ENCODE measurements at regions not wholly inside any gene's neighbourhood (a gene's known extent, or its start where the extent isn't known, plus 50 kb on each side); places are given as distances from the start of the nearest gene placed in this dataset.

GRCh38 chr1:101357444-101357986 is 120.7 kb downstream of the S1PR1 start:
- no TSS peak for BruUV-seq (replicated peaks)
- Histone ChIP-seq H3K36me3 (ENCODE audit: insufficient read depth, low read length, poor library complexity, severe bottlenecking) (no peaks in the 10 kb centered on the region), H3K27ac (ENCODE audit: low read depth, low read length, poor library complexity, severe bottlenecking) (no peak overlapping the region), H3K9me3 (ENCODE audit: low read depth, low read length, poor library complexity, severe bottlenecking) (no peaks in the 10 kb centered on the region), H3K4me1 (ENCODE audit: insufficient read depth, low read length, poor library complexity, severe bottlenecking) (no peaks in the 10 kb centered on the region), H3K27me3 (replicated peaks; ENCODE audit: insufficient read depth, low read depth, low read length, poor library complexity) (no peaks in the 10 kb centered on the region), H3K4me3 (ENCODE audit: low read depth, low read length, poor library complexity, severe bottlenecking) (no peak overlapping the region)
- CTCF ChIA-PET, result interaction anchor here (0.6 to 2.1 kb wide), 6 partner anchors 9 to 707 kb away, joined by 3 to 48 read pairs (median 3); no protein-coding TSS in a partner anchor
- peak; percentile 83 for DNase-seq (ENCODE audit: low spot score)
- POLR2A ChIA-PET (ENCODE audit: low non-redundant PET), result no interaction called here
- intact Hi-C loops (cut with micrococcal nuclease; ENCODE audit: unreplicated experiment), result loop anchor here (1.0 to 5.0 kb wide), 2 partner anchors 48 to 435 kb away; no protein-coding TSS in a partner anchor
- TF ChIP-seq CTCF (conservative IDR thresholded peaks at IDR 0.05; ENCODE audit: low read depth, low read length), result peak; percentile 94
- no peak for TF ChIP-seq EZH2 (IDR thresholded peaks at IDR 0.05; ENCODE audit: borderline replicate concordance, low read depth, low read length, poor library complexity, severe bottlenecking)

GRCh38 chr1:101360506-101360905 is 123.7 kb downstream of the S1PR1 start:
- TF ChIP-seq CTCF (conservative IDR thresholded peaks at IDR 0.05; ENCODE audit: low read depth, low read length), result no peak
- TF ChIP-seq EZH2 (IDR thresholded peaks at IDR 0.05; ENCODE audit: borderline replicate concordance, low read depth, low read length, poor library complexity, severe bottlenecking), result no peak
- H3K27me3 ChIP-seq (replicated peaks; ENCODE audit: insufficient read depth, low read depth, low read length, poor library complexity), result no peaks in the 10 kb centered on the region
- no peak overlapping the region for H3K27ac ChIP-seq (ENCODE audit: low read depth, low read length, poor library complexity, severe bottlenecking)
- ChIA-PET POLR2A (ENCODE audit: low non-redundant PET) (no interaction called here), CTCF (no interaction called here)
- intact Hi-C loops (cut with micrococcal nuclease; ENCODE audit: unreplicated experiment), result no loop called here
- no peak overlapping the region for H3K4me3 ChIP-seq (ENCODE audit: low read depth, low read length, poor library complexity, severe bottlenecking)
- no peaks in the 10 kb centered on the region for H3K36me3 ChIP-seq (ENCODE audit: insufficient read depth, low read length, poor library complexity, severe bottlenecking)
- H3K4me1 ChIP-seq (ENCODE audit: insufficient read depth, low read length, poor library complexity, severe bottlenecking), result no peaks in the 10 kb centered on the region
- no TSS peak for BruUV-seq (replicated peaks)
- H3K9me3 ChIP-seq (ENCODE audit: low read depth, low read length, poor library complexity, severe bottlenecking), result no peaks in the 10 kb centered on the region
- DNase-seq (ENCODE audit: low spot score), result no peak

- Histone ChIP-seq H3K4me1 (ENCODE audit: insufficient read depth, low read length, poor library complexity, severe bottlenecking) (no peaks in the 10 kb centered on the region), H3K27ac (ENCODE audit: low read depth, low read length, poor library complexity, severe bottlenecking) (no peak overlapping the region), H3K9me3 (ENCODE audit: low read depth, low read length, poor library complexity, severe bottlenecking) (no peaks in the 10 kb centered on the region), H3K27me3 (replicated peaks; ENCODE audit: insufficient read depth, low read depth, low read length, poor library complexity) (no peaks in the 10 kb centered on the region), H3K36me3 (ENCODE audit: insufficient read depth, low read length, poor library complexity, severe bottlenecking) (no peaks in the 10 kb centered on the region), H3K4me3 (ENCODE audit: low read depth, low read length, poor library complexity, severe bottlenecking) (no peak overlapping the region)
- TF ChIP-seq EZH2 (IDR thresholded peaks at IDR 0.05; ENCODE audit: borderline replicate concordance, low read depth, low read length, poor library complexity, severe bottlenecking) (no peak), CTCF (conservative IDR thresholded peaks at IDR 0.05; ENCODE audit: low read depth, low read length) (no peak)
- no peak for DNase-seq (ENCODE audit: low spot score)
- BruUV-seq (replicated peaks), result no TSS peak
- CTCF ChIA-PET, result no interaction called here
- intact Hi-C loops (cut with micrococcal nuclease; ENCODE audit: unreplicated experiment), result no loop called here
- POLR2A ChIA-PET (ENCODE audit: low non-redundant PET), result no interaction called here
Observed at GRCh38 chr1:101363891-101364318, 127.1 kb downstream of the S1PR1 start.
